ENCODE measurements at regions not wholly inside any gene's neighbourhood (a gene's known extent, or its start where the extent isn't known, plus 50 kb on each side); places are given as distances from the start of the nearest gene placed in this dataset.

DNA sequence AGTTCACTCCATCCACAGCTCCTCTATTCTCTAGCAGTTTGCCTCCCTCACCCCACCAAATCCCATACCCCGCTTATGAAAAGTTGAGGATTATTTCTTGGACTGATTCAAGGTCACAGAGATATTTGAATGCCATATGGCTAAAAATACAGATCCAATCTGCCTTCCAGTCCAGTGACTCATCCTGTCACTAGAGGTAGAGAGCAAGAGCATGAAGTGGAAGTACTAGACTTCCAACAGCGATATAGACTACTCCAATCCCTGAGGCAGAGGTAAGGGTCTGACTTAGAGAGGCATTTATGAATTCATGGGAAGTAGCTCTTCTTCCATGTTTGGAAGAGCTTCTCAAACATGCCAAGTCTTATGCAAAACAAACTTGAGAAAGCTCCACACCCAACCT lies 72.4 kb upstream of the CCL21 start:
- TF ChIP-seq, protein P1, sequence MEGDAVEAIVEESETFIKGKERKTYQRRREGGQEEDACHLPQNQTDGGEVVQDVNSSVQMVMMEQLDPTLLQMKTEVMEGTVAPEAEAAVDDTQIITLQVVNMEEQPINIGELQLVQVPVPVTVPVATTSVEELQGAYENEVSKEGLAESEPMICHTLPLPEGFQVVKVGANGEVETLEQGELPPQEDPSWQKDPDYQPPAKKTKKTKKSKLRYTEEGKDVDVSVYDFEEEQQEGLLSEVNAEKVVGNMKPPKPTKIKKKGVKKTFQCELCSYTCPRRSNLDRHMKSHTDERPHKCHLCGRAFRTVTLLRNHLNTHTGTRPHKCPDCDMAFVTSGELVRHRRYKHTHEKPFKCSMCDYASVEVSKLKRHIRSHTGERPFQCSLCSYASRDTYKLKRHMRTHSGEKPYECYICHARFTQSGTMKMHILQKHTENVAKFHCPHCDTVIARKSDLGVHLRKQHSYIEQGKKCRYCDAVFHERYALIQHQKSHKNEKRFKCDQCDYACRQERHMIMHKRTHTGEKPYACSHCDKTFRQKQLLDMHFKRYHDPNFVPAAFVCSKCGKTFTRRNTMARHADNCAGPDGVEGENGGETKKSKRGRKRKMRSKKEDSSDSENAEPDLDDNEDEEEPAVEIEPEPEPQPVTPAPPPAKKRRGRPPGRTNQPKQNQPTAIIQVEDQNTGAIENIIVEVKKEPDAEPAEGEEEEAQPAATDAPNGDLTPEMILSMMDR (conservative IDR thresholded peaks at IDR 0.05; ENCODE audit: low read length): no peak
- no peak for TF ChIP-seq EZH2phosphoT487 (IDR thresholded peaks at IDR 0.05; ENCODE audit: borderline replicate concordance, low read depth, low read length)

Measured in OCI-LY7 (cell line).